ENCODE measurements at regions not wholly inside any gene's neighbourhood (a gene's known extent, or its start where the extent isn't known, plus 50 kb on each side); places are given as distances from the start of the nearest gene placed in this dataset.

- TF ChIP-seq CTCF (conservative IDR thresholded peaks at IDR 0.05; ENCODE audit: low read length) (no peak), EZH2phosphoT487 (IDR thresholded peaks at IDR 0.05; ENCODE audit: borderline replicate concordance, low read depth, low read length) (no peak)
Observed at GRCh38 chr4:62548765-62549164, 1348.6 kb downstream of the ADGRL3 start.

All from OCI-LY7 (cell line).